Tibial nerve (tissue), 4 donors: ENCODE measurements at regions not wholly inside any gene's neighbourhood (a gene's known extent, or its start where the extent isn't known, plus 50 kb on each side); places are given as distances from the start of the nearest gene placed in this dataset.

Experiments
- DNase-seq, 2 donors: peaks; one replicate each; pipeline ENCODE4 v3.0.0-alpha.2; 2019; ENCODE audit warnings: low spot score in 2 of 2
- H3K27ac ChIP-seq, 4 donors: fragments of 200-600 bp; sonication (generic) in 3 of 4; one replicate each; pipeline ENCODE4 v1.5.1; 2017 to 2019; ENCODE audit warnings: mild to moderate bottlenecking in 1 of 4
- H3K27me3 ChIP-seq, 2 donors: fragments of 200-600 bp; sonication (generic) in 1 of 2; one replicate each; pipeline versions ENCODE4 v1.5.1 to v1.6.0; 2017 to 2019
- H3K36me3 ChIP-seq, 3 donors: fragments of 200-600 bp; sonication (generic); one replicate each; pipeline ENCODE4 v1.5.1; 2018 to 2019
- H3K4me1 ChIP-seq, 4 donors: fragments of 200-600 bp; sonication (generic) in 3 of 4; one replicate each; pipeline ENCODE4 v1.5.1; 2017 to 2019
- H3K4me3 ChIP-seq, 4 donors: fragments of 200-600 bp; sonication (generic) in 3 of 4; one replicate each; pipeline ENCODE4 v1.5.1; 2017 to 2019; ENCODE audit warnings: mild to moderate bottlenecking in 1 of 4, moderate library complexity in 1 of 4
- H3K9me3 ChIP-seq, 4 donors: fragments of 200-600 bp; sonication (generic) in 3 of 4; one replicate each; pipeline ENCODE4 v1.5.1; 2017 to 2019
- CTCF ChIP-seq, 5 experiments: fragments of 200-600 bp in 3 of 5; fragments of 450-650 bp in 2 of 5; sonication (generic) in 3 of 5; IDR thresholded peaks; one replicate each; pipeline ENCODE4 v1.5.1; 2016 to 2019; ENCODE audit warnings: antibody characterized with exemption in 5 of 5, mild to moderate bottlenecking in 3 of 5, moderate library complexity in 2 of 5
- EP300 ChIP-seq, 2 donors: sonication (generic); formaldehyde crosslinking; IDR thresholded peaks; one replicate each; pipeline ENCODE4 v1.6.1; 2017; ENCODE audit warnings: antibody characterized with exemption in 2 of 2, mild to moderate bottlenecking in 1 of 2
- POLR2A ChIP-seq, 2 donors: fragments of 450-650 bp; IDR thresholded peaks; one replicate each; pipeline ENCODE4 v1.6.1; 2017; ENCODE audit warnings: antibody characterized with exemption in 2 of 2, mild to moderate bottlenecking in 2 of 2, moderate library complexity in 2 of 2
- WGBS, 2 donors: methylation state at CpG; one replicate each; pipeline ENCODE4 v1.1.5; 2018; 5-methylcytosine and 5-hydroxymethylcytosine counted together

DNA sequence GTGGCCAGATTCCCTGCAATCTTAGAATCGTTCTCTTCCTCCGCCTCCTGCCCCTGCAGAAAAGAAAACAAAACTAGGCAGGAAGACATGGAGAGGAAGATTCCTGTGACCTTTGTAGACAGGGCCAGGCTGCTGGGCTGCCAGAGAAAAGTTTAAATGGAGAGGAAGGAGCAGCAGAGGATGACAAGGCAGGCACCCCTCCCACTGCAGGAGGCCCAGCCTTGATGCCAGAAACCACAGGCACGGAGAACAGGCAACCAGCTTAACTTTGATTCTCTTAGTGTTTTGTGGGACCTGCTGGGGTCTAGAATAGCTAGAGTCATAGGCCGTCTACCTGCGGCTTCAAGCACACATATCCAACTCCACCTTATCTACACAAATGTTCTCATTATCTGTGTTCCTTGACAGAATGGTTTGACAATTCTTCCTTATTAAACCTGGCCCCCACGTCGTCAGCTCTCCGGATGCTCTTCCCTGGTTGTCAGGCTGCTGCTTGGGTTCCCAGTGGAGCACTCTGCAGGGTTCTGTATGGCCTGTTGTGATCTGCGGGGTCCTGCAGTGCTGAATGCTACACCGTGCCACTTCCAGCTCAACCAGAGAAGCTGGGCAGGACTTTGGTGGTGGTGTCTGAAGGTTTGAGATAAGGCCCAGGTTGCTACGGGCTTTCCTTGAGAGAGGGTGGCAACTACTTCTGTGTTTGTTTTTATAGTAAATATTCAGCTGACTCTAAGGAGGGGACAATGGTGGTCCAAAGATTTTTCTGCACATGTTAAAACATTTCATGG lies 609.5 kb downstream of the AACS start:
- DNase-seq = no peak
- Histone ChIP-seq H3K9me3 (no peaks in the 10 kb centered on the region), H3K4me1 (peaks cover 0 to 28% (median 7%) of the 10 kb centered on the region in 4 donors), H3K4me3 (no peak overlapping the region), H3K36me3 (no peaks in the 10 kb centered on the region), H3K27me3 (no peaks in the 10 kb centered on the region), H3K27ac (peak overlapping the region in 1 of 4 donors; percentile 11)
- TF ChIP-seq POLR2A (IDR thresholded peaks at IDR 0.05) = no peak
- TF ChIP-seq CTCF (IDR thresholded peaks at IDR 0.05) = no peak
- TF ChIP-seq EP300 (IDR thresholded peaks at IDR 0.05) = no peak
- WGBS, 2 donors = 72 to 74% methylated on average over 11 of the region's 11 CpGs

DNA sequence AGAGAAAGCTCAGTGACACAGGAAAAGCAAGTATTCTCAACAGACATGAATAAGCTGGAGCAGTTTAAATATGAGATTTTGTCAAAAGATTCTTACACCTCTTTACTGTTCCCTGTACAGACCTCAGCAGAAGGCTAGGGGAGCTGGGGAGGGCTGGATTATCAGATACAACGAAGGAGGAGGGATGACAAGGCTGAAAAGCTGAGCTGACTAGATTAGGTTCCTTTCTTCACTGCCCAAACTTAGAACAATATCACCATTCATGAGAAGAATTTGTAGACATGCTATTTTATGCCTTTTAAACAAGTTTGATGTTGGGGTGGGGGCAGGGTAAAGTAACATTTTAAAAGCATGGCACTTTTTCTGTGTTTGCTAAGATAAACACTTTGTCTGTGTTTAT lies 611.1 kb downstream of the AACS start:
- Histone ChIP-seq H3K9me3 (no peaks in the 10 kb centered on the region), H3K27me3 (no peaks in the 10 kb centered on the region), H3K4me1 (peaks cover 0 to 28% (median 7%) of the 10 kb centered on the region in 4 donors), H3K27ac (peak overlapping the region in 2 of 4 donors; percentile 22 to 43), H3K4me3 (no peak overlapping the region), H3K36me3 (no peaks in the 10 kb centered on the region)
- TF ChIP-seq EP300 (IDR thresholded peaks at IDR 0.05) (no peak), POLR2A (IDR thresholded peaks at IDR 0.05) (no peak), CTCF (IDR thresholded peaks at IDR 0.05) (no peak)
- 0 to 6% methylated on average over 1 of the region's 1 CpG for WGBS, 2 donors
- DNase-seq = no peak

DNA sequence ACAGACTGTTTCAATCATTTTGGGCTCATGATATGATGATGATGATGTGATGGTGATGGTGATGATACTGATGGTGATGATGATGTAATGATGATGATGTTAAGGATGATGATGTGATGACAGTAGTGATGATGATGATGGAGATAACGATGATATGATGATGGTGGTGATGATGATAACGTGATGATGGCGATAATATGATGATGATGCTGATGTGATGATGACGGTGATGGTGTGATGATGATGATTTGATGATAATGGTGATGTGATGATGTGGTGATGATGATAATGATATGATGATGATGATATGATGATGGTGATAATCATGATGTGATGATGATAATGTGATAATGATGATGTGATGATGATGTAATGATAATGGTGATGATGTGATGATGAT lies 612.6 kb downstream of the AACS start:
- DNase-seq = no peak
- no peak for TF ChIP-seq POLR2A (IDR thresholded peaks at IDR 0.05)
- TF ChIP-seq CTCF (IDR thresholded peaks at IDR 0.05) = no peak
- no peak for TF ChIP-seq EP300 (IDR thresholded peaks at IDR 0.05)
- WGBS, 2 donors = 94 to 98% methylated on average over 4 of the region's 4 CpGs
- Histone ChIP-seq H3K4me1 (peaks cover 0 to 28% (median 7%) of the 10 kb centered on the region in 4 donors), H3K27ac (no peak overlapping the region), H3K9me3 (no peaks in the 10 kb centered on the region), H3K27me3 (no peaks in the 10 kb centered on the region), H3K4me3 (no peak overlapping the region), H3K36me3 (no peaks in the 10 kb centered on the region)

DNA sequence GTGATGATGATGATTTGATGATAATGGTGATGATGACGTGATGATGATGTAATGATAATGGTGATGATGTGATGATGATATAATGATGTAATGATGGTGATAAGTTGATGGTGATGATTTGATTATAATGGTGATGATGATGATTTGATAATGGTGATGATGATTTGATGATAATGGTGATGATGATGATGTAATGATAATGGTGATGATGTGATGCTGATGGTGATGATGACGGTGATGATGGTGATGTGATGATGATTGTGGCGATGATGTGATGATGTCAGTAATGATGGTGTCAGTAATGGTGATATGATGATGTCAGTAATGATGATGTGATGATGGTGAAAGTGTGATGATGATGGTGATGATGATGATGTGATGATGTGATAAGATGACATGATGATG lies 613.4 kb downstream of the AACS start:
- peaks cover 0 to under 1% of the 10 kb centered on the region in 2 donors for H3K27me3 ChIP-seq
- no peak overlapping the region for H3K4me3 ChIP-seq
- H3K4me1 ChIP-seq = peaks cover 0 to 28% (median 7%) of the 10 kb centered on the region in 4 donors
- 75 to 80% methylated on average over 3 of the region's 3 CpGs for WGBS, 2 donors
- H3K36me3 ChIP-seq = no peaks in the 10 kb centered on the region
- DNase-seq = no peak
- H3K27ac ChIP-seq = no peak overlapping the region
- no peaks in the 10 kb centered on the region for H3K9me3 ChIP-seq
- no peak for TF ChIP-seq CTCF (IDR thresholded peaks at IDR 0.05)
- TF ChIP-seq EP300 (IDR thresholded peaks at IDR 0.05) = no peak
- no peak for TF ChIP-seq POLR2A (IDR thresholded peaks at IDR 0.05)

DNA sequence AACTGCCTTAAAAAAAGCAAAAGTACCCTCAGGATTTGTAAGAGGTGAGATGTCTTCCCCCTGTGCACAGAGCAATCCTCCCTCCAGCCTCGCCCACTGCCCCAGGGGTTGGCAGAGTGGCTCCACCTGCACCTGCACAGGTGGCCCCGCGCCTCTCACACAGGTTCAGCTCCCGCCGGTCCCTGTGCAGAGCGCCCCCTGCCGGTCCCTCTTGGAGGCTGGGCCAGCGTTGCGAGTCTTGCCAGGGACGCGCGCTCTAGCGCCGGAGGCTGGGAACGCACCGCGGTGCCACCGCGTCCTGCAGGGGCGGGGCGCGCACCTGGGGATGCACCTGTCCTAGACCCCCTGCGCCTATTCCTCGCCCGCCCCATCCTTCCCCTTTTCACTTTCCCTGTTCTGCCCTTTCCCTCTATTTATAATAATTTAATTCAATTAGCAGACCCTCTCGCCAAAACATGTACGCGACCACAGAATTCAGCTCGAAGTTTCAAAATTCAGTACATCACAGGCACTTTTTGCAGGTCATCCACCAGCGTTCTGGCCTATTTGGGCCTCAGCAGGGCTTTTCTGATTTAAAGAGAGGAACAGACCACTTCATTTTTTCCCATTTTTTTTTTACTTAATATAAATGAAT lies 618.6 kb downstream of the AACS start:
- TF ChIP-seq EP300 (IDR thresholded peaks at IDR 0.05) (no peak), CTCF (IDR thresholded peaks at IDR 0.05) (peak; percentile 13 to 26 (median 22)), POLR2A (IDR thresholded peaks at IDR 0.05) (no peak)
- no peak overlapping the region for H3K4me3 ChIP-seq
- H3K36me3 ChIP-seq = no peaks in the 10 kb centered on the region
- no peak overlapping the region for H3K27ac ChIP-seq
- H3K9me3 ChIP-seq = no peaks in the 10 kb centered on the region
- no peak for DNase-seq
- peaks cover 0 to 6% of the 10 kb centered on the region in 2 donors for H3K27me3 ChIP-seq
- 14 to 16% methylated on average over 28 to 30 of the region's 30 CpGs for WGBS, 2 donors
- no peaks in the 10 kb centered on the region for H3K4me1 ChIP-seq
